ENCODE measurements at regions not wholly inside any gene's neighbourhood (a gene's known extent, or its start where the extent isn't known, plus 50 kb on each side); places are given as distances from the start of the nearest gene placed in this dataset.

DNA sequence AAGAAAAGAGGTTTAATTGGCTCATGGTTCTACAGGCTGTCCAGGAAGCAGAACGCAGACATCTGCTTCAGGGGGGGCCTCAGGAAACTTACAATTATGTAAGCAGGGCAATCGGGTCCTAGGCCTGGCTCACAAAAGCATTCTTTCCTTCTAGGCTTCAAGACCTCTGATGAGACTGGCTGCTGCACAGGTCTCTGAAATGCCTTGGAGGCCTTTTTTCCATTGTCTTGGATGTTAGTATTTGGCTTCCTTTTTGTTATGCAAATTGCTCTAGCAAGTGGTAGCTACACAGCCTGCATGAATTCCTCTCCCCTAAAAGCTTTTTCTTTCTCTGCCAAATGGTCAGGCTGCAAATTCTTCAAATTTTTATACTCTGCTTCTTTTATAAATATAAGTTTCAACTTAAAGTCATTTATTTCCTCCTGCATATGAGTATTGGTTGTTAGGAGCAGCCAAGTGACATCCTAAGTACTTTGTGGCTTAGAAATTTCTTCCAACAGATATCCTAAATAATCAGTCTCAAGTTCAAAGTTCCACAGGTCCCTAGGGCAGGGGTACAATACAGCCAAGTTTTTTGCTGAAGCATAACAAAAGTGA, 83.1 kb upstream of the SEMA3A start:
- ATAC-seq (no peak), DNase-seq (ENCODE audit: low read depth, low spot score) (no peak)
- no peak overlapping the region for H3K4me2 ChIP-seq (ENCODE audit: low read length)
- POLR2A ChIA-PET, result no interaction called here
- H3K9ac ChIP-seq (ENCODE audit: low read length), result no peak overlapping the region
- no peaks in the 10 kb centered on the region for H3K27me3 ChIP-seq (ENCODE audit: insufficient read depth, low read length)
- H2AFZ ChIP-seq (ENCODE audit: low read depth, low read length, poor library complexity, severe bottlenecking), result no peak overlapping the region
- no peak for TF ChIP-seq SP1 (IDR thresholded peaks at IDR 0.05; ENCODE audit: low read depth)
- TF ChIP-seq, protein P1, sequence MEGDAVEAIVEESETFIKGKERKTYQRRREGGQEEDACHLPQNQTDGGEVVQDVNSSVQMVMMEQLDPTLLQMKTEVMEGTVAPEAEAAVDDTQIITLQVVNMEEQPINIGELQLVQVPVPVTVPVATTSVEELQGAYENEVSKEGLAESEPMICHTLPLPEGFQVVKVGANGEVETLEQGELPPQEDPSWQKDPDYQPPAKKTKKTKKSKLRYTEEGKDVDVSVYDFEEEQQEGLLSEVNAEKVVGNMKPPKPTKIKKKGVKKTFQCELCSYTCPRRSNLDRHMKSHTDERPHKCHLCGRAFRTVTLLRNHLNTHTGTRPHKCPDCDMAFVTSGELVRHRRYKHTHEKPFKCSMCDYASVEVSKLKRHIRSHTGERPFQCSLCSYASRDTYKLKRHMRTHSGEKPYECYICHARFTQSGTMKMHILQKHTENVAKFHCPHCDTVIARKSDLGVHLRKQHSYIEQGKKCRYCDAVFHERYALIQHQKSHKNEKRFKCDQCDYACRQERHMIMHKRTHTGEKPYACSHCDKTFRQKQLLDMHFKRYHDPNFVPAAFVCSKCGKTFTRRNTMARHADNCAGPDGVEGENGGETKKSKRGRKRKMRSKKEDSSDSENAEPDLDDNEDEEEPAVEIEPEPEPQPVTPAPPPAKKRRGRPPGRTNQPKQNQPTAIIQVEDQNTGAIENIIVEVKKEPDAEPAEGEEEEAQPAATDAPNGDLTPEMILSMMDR (IDR thresholded peaks at IDR 0.05 in 2 of 3, conservative IDR thresholded peaks at IDR 0.05 in 1 of 3; ENCODE audit: borderline replicate concordance in 1 of 3, insufficient read depth in 1 of 3, low read depth in 2 of 3, low read length in 2 of 3), result no peak
- TF ChIP-seq, protein P2, sequence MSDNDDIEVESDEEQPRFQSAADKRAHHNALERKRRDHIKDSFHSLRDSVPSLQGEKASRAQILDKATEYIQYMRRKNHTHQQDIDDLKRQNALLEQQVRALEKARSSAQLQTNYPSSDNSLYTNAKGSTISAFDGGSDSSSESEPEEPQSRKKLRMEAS (IDR thresholded peaks at IDR 0.05), result no peak
- TF ChIP-seq SRF (IDR thresholded peaks at IDR 0.05; ENCODE audit: low read depth), result no peak
- TF ChIP-seq, protein P3, sequence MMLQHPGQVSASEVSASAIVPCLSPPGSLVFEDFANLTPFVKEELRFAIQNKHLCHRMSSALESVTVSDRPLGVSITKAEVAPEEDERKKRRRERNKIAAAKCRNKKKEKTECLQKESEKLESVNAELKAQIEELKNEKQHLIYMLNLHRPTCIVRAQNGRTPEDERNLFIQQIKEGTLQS (IDR thresholded peaks at IDR 0.05), result no peak
- TF ChIP-seq POLR2AphosphoS5 (IDR thresholded peaks at IDR 0.05; ENCODE audit: low read depth, low read length), result no peak
- TF ChIP-seq FOSL1 (IDR thresholded peaks at IDR 0.05; ENCODE audit: low read depth), result no peak
- TF ChIP-seq ZFX (IDR thresholded peaks at IDR 0.05), result no peak
- no peak for TF ChIP-seq TCF7L2 (IDR thresholded peaks at IDR 0.05; ENCODE audit: borderline replicate concordance, extremely low read depth, insufficient read depth, insufficient read length)
- no peak for TF ChIP-seq JUND (IDR thresholded peaks at IDR 0.05)
- TF ChIP-seq ZNF274 (IDR thresholded peaks at IDR 0.05; ENCODE audit: low read depth, low read length), result no peak
- no peak for TF ChIP-seq EZH2 (IDR thresholded peaks at IDR 0.05)
- no peak for TF ChIP-seq EGR1 (IDR thresholded peaks at IDR 0.05; ENCODE audit: low read depth)
- TF ChIP-seq, protein P4, sequence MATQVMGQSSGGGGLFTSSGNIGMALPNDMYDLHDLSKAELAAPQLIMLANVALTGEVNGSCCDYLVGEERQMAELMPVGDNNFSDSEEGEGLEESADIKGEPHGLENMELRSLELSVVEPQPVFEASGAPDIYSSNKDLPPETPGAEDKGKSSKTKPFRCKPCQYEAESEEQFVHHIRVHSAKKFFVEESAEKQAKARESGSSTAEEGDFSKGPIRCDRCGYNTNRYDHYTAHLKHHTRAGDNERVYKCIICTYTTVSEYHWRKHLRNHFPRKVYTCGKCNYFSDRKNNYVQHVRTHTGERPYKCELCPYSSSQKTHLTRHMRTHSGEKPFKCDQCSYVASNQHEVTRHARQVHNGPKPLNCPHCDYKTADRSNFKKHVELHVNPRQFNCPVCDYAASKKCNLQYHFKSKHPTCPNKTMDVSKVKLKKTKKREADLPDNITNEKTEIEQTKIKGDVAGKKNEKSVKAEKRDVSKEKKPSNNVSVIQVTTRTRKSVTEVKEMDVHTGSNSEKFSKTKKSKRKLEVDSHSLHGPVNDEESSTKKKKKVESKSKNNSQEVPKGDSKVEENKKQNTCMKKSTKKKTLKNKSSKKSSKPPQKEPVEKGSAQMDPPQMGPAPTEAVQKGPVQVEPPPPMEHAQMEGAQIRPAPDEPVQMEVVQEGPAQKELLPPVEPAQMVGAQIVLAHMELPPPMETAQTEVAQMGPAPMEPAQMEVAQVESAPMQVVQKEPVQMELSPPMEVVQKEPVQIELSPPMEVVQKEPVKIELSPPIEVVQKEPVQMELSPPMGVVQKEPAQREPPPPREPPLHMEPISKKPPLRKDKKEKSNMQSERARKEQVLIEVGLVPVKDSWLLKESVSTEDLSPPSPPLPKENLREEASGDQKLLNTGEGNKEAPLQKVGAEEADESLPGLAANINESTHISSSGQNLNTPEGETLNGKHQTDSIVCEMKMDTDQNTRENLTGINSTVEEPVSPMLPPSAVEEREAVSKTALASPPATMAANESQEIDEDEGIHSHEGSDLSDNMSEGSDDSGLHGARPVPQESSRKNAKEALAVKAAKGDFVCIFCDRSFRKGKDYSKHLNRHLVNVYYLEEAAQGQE (IDR thresholded peaks at IDR 0.05; ENCODE audit: low read depth), result no peak
- no peak for TF ChIP-seq CEBPB (IDR thresholded peaks at IDR 0.05; ENCODE audit: low read depth)
- TF ChIP-seq EZH2phosphoT487 (IDR thresholded peaks at IDR 0.05; ENCODE audit: borderline replicate concordance), result no peak
- TF ChIP-seq YY1 (IDR thresholded peaks at IDR 0.05; ENCODE audit: extremely low read depth, insufficient replicate concordance, low read depth, low read length), result no peak
- H3K27ac ChIP-seq (ENCODE audit: low read depth, low read length), result no peak overlapping the region
- H3K4me3 ChIP-seq (replicated peaks in 1 of 2; ENCODE audit: low read depth in 1 of 2, low read length in 2 of 2), result no peak overlapping the region
- intact Hi-C loops (cut with micrococcal nuclease), result no loop called here
- no peaks in the 10 kb centered on the region for H3K9me3 ChIP-seq (ENCODE audit: control insufficient read depth in 1 of 2, insufficient read depth in 1 of 2, low read depth in 1 of 2, low read length in 2 of 2)
- RAD21 ChIA-PET (ENCODE audit: low non-redundant PET in 1 of 2, low total read pairs in 2 of 2, uncharacterized antibody in 2 of 2, unreplicated experiment in 2 of 2), result no interaction called here
- CTCF ChIA-PET, result no interaction called here
- H3K4me1 ChIP-seq (ENCODE audit: control insufficient read depth in 1 of 2, insufficient read depth in 2 of 2, low read length in 2 of 2), result no peaks in the 10 kb centered on the region
- no peaks in the 10 kb centered on the region for H4K20me1 ChIP-seq (ENCODE audit: insufficient read depth)
- no peaks in the 10 kb centered on the region for H3K9me2 ChIP-seq (ENCODE audit: insufficient read depth)
- BruUV-seq (replicated peaks), result no TSS peak
- H3K36me3 ChIP-seq (ENCODE audit: control insufficient read depth in 1 of 2, insufficient read depth in 2 of 2, low read length in 2 of 2), result no peaks in the 10 kb centered on the region
- H3K79me2 ChIP-seq (ENCODE audit: insufficient read depth, low read length), result no peaks in the 10 kb centered on the region

Data from HCT116 (cell line).